ENCODE measurements at regions not wholly inside any gene's neighbourhood (a gene's known extent, or its start where the extent isn't known, plus 50 kb on each side); places are given as distances from the start of the nearest gene placed in this dataset.

GRCh38 chr5:125424402-125425141 is 678.1 kb upstream of the ZNF608 start:
- FAIRE-seq: no peak

More at GRCh38 chr5:125424402-125425141, 678.1 kb upstream of the ZNF608 start:
- 11% methylated on average over 6 of the region's 6 CpGs for WGBS (ENCODE audit: insufficient coverage, insufficient replicate concordance, low lambda C conversion rate, missing lambda C conversion rate)
- ATAC-seq: no peak
- no peak for DNase-seq (ENCODE audit: low read depth, low spot score)
- Histone ChIP-seq H3K4me1 (ENCODE audit: control insufficient read depth, insufficient read depth, low read length) (no peaks in the 10 kb centered on the region), H4K20me1 (ENCODE audit: control insufficient read depth, insufficient read depth) (no peaks in the 10 kb centered on the region), H3K4me3 (no peak overlapping the region), H3K4me2 (ENCODE audit: control insufficient read depth, insufficient read depth) (no peak overlapping the region), H3K36me3 (ENCODE audit: control insufficient read depth in 2 of 2, insufficient read depth in 2 of 2, low read length in 1 of 2) (no peaks in the 10 kb centered on the region), H3K9me3 (replicated peaks; ENCODE audit: control insufficient read depth, insufficient read depth, low read length) (no peaks in the 10 kb centered on the region), H2AFZ (ENCODE audit: control insufficient read depth, low read depth, low read length) (no peak overlapping the region), H3K9ac (ENCODE audit: control insufficient read depth, insufficient read depth, low read length) (no peak overlapping the region), H3K27ac (ENCODE audit: control insufficient read depth, insufficient read depth) (no peak overlapping the region), H3K27me3 (replicated peaks in 1 of 2; ENCODE audit: control insufficient read depth in 2 of 2, insufficient read depth in 2 of 2, low read length in 1 of 2) (no peaks in the 10 kb centered on the region; a peak in 1 of 4 replicates), H3K79me2 (ENCODE audit: control insufficient read depth, insufficient read depth, low read length) (no peaks in the 10 kb centered on the region)
- ChIA-PET RAD21 (ENCODE audit: unreplicated experiment) (no interaction called here), SMC1A (ENCODE audit: uncharacterized antibody, unreplicated experiment) (interaction anchor here (0.6 to 1.1 kb wide), 4 partner anchors 13 to 979 kb away, joined by 3 read pairs; no protein-coding TSS in a partner anchor), POLR2A (no interaction called here), CTCF (no interaction called here)
- no TSS peak for BruUV-seq (replicated peaks)
- no peak for TF ChIP-seq RAD21 (IDR thresholded peaks at IDR 0.05; ENCODE audit: insufficient read depth, low read depth, low read length)
- TF ChIP-seq IRF5 (IDR thresholded peaks at IDR 0.05; ENCODE audit: borderline replicate concordance): no peak
- no peak for TF ChIP-seq HSF1 (IDR thresholded peaks at IDR 0.05; ENCODE audit: low read depth, low read length)
- TF ChIP-seq MEF2B (IDR thresholded peaks at IDR 0.05; ENCODE audit: partially characterized antibody, poor library complexity, severe bottlenecking): no peak
- no peak for TF ChIP-seq GABPA (IDR thresholded peaks at IDR 0.05; ENCODE audit: low read depth)
- no peak for TF ChIP-seq NRF1 (conservative IDR thresholded peaks at IDR 0.05; ENCODE audit: low read depth, low read length)
- no peak for TF ChIP-seq HDAC6 (IDR thresholded peaks at IDR 0.05; ENCODE audit: unreplicated experiment)
- TF ChIP-seq POLR2AphosphoS5 (IDR thresholded peaks at IDR 0.05; ENCODE audit: low read length): no peak
- no peak for TF ChIP-seq BACH1 (IDR thresholded peaks at IDR 0.05; ENCODE audit: borderline replicate concordance)
- TF ChIP-seq MTA3 (IDR thresholded peaks at IDR 0.05; ENCODE audit: borderline replicate concordance, low read length): no peak
- TF ChIP-seq RAD51 (IDR thresholded peaks at IDR 0.05): no peak
- TF ChIP-seq NR2C1 (IDR thresholded peaks at IDR 0.05): no peak
- TF ChIP-seq PML (IDR thresholded peaks at IDR 0.05; ENCODE audit: low read length): no peak
- no peak for TF ChIP-seq ATF3 (IDR thresholded peaks at IDR 0.05; ENCODE audit: borderline replicate concordance, extremely low read depth, low read depth, low read length)
- intact Hi-C loops (cut with micrococcal nuclease; ENCODE audit: unreplicated experiment) (no loop called here), in situ Hi-C loops (cut with MboI) (no loop called here)

Data from GM12878 (cell line).